ENCODE measurements at regions not wholly inside any gene's neighbourhood (a gene's known extent, or its start where the extent isn't known, plus 50 kb on each side); places are given as distances from the start of the nearest gene placed in this dataset.

DNA sequence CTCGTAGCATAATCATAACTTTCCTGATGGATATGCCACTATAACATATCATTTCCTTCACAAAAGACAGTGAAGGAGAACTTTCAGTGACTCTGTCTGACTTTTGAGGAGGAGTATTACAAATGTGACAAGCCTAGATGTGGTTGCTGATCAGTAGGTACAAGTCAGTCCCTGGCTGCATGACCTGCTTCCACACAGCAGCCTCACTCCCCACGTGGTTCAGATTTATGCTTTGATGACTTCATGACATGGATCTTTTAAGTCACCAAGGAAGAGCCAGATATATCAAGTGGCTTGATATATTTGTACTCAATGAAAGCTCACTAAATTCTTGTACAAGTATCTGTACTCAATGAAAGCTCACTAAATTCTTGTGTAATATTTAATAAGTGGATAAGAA is 50.9 kb upstream of the MKLN1 start:
- H3K36me3 Mint-ChIP-seq (ENCODE audit: insufficient read depth): no peaks in the 10 kb centered on the region
- no peak for DNase-seq (ENCODE audit: low spot score, unreplicated experiment)
- H3K4me3 Mint-ChIP-seq (ENCODE audit: low read depth): no peak overlapping the region
- peaks cover 6% of the 10 kb centered on the region for H3K9me3 Mint-ChIP-seq (ENCODE audit: low read depth)
- H3K4me1 Mint-ChIP-seq (ENCODE audit: low read depth): no peaks in the 10 kb centered on the region
- no peaks in the 10 kb centered on the region for H3K27me3 Mint-ChIP-seq
- no peak for TF ChIP-seq CTCF (IDR thresholded peaks at IDR 0.05; ENCODE audit: unreplicated experiment)
- no peak overlapping the region for H3K27ac Mint-ChIP-seq

Small RNA genes in the stretch of these regions (microRNA-seq; reads per million reads assigned to microRNA genes)
- 154 reads per million, percentile 60 among the genes with 10 or more reads in this experiment for gene MIR29A (ENCODE audit: borderline number of aligned reads, unreplicated experiment)
